ENCODE measurements at regions not wholly inside any gene's neighbourhood (a gene's known extent, or its start where the extent isn't known, plus 50 kb on each side); places are given as distances from the start of the nearest gene placed in this dataset.

DNA sequence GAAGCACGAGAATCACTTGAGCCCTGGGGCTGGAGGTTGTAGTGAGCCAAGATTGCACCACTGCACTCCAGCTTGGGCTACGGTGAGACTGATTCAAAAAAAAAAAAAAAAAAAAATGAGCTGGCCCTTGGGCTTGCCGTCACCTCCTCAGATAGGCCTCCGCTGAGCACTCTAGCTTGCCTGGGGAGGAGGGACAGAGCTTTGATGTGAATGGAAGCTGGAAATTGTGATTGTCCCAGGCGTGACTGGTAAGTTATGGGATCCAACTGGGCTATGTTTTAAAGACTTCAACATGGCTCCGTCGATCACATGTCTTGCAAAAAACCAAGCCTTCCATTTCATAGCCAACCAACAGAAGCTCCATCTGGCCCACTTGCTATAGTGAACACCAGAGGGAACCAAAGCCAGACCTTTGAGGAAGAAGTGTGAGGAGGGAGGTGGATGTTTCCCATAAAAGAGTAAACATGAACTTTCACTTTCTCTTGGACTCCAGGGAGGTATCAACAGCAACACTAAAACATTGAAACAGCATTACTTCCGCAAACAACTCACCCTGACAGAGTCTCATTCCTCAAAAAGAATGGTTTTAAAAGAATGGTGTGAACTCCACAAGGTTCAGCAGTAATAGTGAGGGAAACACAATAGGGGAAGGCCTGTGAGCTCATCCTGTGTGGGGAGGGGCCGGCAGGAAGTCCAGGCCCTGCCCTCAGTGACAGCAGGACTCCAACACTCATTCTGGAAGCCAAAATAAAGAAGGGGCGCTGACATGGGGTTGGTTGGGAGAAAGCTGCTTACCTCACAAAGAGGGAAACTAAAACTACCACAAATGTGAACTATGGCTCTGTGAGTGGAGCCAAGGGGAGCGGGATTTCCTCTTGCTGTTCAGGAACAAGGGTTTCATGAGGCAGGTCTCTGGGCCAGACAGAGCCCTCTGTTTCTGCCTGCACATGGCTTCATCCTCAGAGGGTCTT, 59.2 kb upstream of the IL12A start:
- Histone ChIP-seq H4K20me1 (replicated peaks; ENCODE audit: insufficient read depth) (no peaks in the 10 kb centered on the region), H3K4me1 (ENCODE audit: insufficient read depth) (no peaks in the 10 kb centered on the region), H3K36me3 (ENCODE audit: insufficient read depth) (no peaks in the 10 kb centered on the region), H3F3A (replicated peaks; ENCODE audit: low read depth) (no peaks in the 10 kb centered on the region), H3K27me3 (ENCODE audit: insufficient read depth) (no peaks in the 10 kb centered on the region), H3K4me2 (no peak overlapping the region), H3K27ac (ENCODE audit: low read depth) (no peak overlapping the region), H3K4me3 (no peak overlapping the region), H2AFZ (peak overlapping the region; percentile 66; the same call in 1 of the 2 replicates), H3K79me2 (replicated peaks; ENCODE audit: insufficient read depth) (no peaks in the 10 kb centered on the region), H3K9me2 (ENCODE audit: insufficient read depth) (0 out of 2 replicates have a peak, but pooled peaks cover 8% of the 10 kb centered on the region)
- DNase-seq (ENCODE audit: low spot score): peak; percentile 7
- Mint-ChIP-seq H3K9me3 (peaks cover 24% of the 10 kb centered on the region), H3K4me1 (no peaks in the 10 kb centered on the region; the same call in 2 of the 3 replicates), H3K4me3 (no peak overlapping the region), H3K36me3 (ENCODE audit: low read depth) (peaks cover 14% of the 10 kb centered on the region), H3K27ac (no peak overlapping the region), H3K27me3 (ENCODE audit: insufficient read depth, low read depth, poor library complexity) (peaks cover 3% of the 10 kb centered on the region)
- peak; percentile 45; the same call in 2 of the 3 replicates for ATAC-seq
- TF ChIP-seq, protein P1, sequence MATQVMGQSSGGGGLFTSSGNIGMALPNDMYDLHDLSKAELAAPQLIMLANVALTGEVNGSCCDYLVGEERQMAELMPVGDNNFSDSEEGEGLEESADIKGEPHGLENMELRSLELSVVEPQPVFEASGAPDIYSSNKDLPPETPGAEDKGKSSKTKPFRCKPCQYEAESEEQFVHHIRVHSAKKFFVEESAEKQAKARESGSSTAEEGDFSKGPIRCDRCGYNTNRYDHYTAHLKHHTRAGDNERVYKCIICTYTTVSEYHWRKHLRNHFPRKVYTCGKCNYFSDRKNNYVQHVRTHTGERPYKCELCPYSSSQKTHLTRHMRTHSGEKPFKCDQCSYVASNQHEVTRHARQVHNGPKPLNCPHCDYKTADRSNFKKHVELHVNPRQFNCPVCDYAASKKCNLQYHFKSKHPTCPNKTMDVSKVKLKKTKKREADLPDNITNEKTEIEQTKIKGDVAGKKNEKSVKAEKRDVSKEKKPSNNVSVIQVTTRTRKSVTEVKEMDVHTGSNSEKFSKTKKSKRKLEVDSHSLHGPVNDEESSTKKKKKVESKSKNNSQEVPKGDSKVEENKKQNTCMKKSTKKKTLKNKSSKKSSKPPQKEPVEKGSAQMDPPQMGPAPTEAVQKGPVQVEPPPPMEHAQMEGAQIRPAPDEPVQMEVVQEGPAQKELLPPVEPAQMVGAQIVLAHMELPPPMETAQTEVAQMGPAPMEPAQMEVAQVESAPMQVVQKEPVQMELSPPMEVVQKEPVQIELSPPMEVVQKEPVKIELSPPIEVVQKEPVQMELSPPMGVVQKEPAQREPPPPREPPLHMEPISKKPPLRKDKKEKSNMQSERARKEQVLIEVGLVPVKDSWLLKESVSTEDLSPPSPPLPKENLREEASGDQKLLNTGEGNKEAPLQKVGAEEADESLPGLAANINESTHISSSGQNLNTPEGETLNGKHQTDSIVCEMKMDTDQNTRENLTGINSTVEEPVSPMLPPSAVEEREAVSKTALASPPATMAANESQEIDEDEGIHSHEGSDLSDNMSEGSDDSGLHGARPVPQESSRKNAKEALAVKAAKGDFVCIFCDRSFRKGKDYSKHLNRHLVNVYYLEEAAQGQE (IDR thresholded peaks at IDR 0.05; ENCODE audit: unreplicated experiment): no peak
- no peak for TF ChIP-seq ZNF331 (CRISPR knock-in tag; IDR thresholded peaks at IDR 0.05; ENCODE audit: low read depth)
- TF ChIP-seq, protein P2, sequence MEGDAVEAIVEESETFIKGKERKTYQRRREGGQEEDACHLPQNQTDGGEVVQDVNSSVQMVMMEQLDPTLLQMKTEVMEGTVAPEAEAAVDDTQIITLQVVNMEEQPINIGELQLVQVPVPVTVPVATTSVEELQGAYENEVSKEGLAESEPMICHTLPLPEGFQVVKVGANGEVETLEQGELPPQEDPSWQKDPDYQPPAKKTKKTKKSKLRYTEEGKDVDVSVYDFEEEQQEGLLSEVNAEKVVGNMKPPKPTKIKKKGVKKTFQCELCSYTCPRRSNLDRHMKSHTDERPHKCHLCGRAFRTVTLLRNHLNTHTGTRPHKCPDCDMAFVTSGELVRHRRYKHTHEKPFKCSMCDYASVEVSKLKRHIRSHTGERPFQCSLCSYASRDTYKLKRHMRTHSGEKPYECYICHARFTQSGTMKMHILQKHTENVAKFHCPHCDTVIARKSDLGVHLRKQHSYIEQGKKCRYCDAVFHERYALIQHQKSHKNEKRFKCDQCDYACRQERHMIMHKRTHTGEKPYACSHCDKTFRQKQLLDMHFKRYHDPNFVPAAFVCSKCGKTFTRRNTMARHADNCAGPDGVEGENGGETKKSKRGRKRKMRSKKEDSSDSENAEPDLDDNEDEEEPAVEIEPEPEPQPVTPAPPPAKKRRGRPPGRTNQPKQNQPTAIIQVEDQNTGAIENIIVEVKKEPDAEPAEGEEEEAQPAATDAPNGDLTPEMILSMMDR (conservative IDR thresholded peaks at IDR 0.05; ENCODE audit: low read depth in 2 of 2): peak; percentile 23 to 34; a peak in 3 of 4 replicates

GRCh38 chr3:159934216-159934615, 54.4 kb upstream of the IL12A start:
- peaks cover 21% of the 10 kb centered on the region for H3K36me3 Mint-ChIP-seq (ENCODE audit: low read depth)
- no peaks in the 10 kb centered on the region for H3K36me3 ChIP-seq (ENCODE audit: insufficient read depth)
- TF ChIP-seq CREB1 (CRISPR knock-in tag; IDR thresholded peaks at IDR 0.05; ENCODE audit: low read depth): no peak
- no peak for TF ChIP-seq NANOG (IDR thresholded peaks at IDR 0.05; ENCODE audit: borderline replicate concordance)
- TF ChIP-seq STAT1 (IDR thresholded peaks at IDR 0.05; ENCODE audit: unreplicated experiment): no peak
- TF ChIP-seq, protein P3, sequence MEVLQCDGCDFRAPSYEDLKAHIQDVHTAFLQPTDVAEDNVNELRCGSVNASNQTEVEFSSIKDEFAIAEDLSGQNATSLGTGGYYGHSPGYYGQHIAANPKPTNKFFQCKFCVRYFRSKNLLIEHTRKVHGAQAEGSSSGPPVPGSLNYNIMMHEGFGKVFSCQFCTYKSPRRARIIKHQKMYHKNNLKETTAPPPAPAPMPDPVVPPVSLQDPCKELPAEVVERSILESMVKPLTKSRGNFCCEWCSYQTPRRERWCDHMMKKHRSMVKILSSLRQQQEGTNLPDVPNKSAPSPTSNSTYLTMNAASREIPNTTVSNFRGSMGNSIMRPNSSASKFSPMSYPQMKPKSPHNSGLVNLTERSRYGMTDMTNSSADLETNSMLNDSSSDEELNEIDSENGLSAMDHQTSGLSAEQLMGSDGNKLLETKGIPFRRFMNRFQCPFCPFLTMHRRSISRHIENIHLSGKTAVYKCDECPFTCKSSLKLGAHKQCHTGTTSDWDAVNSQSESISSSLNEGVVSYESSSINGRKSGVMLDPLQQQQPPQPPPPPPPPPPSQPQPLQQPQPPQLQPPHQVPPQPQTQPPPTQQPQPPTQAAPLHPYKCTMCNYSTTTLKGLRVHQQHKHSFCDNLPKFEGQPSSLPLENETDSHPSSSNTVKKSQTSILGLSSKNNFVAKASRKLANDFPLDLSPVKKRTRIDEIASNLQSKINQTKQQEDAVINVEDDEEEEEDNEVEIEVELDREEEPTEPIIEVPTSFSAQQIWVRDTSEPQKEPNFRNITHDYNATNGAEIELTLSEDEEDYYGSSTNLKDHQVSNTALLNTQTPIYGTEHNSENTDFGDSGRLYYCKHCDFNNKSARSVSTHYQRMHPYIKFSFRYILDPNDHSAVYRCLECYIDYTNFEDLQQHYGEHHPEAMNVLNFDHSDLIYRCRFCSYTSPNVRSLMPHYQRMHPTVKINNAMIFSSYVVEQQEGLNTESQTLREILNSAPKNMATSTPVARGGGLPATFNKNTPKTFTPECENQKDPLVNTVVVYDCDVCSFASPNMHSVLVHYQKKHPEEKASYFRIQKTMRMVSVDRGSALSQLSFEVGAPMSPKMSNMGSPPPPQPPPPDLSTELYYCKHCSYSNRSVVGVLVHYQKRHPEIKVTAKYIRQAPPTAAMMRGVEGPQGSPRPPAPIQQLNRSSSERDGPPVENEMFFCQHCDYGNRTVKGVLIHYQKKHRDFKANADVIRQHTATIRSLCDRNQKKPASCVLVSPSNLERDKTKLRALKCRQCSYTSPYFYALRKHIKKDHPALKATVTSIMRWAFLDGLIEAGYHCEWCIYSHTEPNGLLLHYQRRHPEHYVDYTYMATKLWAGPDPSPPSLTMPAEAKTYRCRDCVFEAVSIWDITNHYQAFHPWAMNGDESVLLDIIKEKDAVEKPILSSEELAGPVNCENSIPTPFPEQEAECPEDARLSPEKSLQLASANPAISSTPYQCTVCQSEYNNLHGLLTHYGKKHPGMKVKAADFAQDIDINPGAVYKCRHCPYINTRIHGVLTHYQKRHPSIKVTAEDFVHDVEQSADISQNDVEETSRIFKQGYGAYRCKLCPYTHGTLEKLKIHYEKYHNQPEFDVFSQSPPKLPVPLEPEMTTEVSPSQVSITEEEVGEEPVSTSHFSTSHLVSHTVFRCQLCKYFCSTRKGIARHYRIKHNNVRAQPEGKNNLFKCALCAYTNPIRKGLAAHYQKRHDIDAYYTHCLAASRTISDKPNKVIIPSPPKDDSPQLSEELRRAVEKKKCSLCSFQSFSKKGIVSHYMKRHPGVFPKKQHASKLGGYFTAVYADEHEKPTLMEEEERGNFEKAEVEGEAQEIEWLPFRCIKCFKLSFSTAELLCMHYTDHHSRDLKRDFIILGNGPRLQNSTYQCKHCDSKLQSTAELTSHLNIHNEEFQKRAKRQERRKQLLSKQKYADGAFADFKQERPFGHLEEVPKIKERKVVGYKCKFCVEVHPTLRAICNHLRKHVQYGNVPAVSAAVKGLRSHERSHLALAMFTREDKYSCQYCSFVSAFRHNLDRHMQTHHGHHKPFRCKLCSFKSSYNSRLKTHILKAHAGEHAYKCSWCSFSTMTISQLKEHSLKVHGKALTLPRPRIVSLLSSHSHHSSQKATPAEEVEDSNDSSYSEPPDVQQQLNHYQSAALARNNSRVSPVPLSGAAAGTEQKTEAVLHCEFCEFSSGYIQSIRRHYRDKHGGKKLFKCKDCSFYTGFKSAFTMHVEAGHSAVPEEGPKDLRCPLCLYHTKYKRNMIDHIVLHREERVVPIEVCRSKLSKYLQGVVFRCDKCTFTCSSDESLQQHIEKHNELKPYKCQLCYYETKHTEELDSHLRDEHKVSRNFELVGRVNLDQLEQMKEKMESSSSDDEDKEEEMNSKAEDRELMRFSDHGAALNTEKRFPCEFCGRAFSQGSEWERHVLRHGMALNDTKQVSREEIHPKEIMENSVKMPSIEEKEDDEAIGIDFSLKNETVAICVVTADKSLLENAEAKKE (CRISPR knock-in tag; IDR thresholded peaks at IDR 0.05): no peak
- no peak for TF ChIP-seq EZH2 (IDR thresholded peaks at IDR 0.05; ENCODE audit: low read depth, unreplicated experiment)

More at GRCh38 chr3:159934216-159934615, 54.4 kb upstream of the IL12A start:
- Histone ChIP-seq H3K4me3 (no peak overlapping the region), H3K27ac (ENCODE audit: low read depth) (no peak overlapping the region), H3K9me2 (ENCODE audit: insufficient read depth) (peaks cover 3% of the 10 kb centered on the region; the same call in 1 of the 2 replicates), H2AFZ (no peak overlapping the region), H3K4me2 (no peak overlapping the region), H3K79me2 (replicated peaks; ENCODE audit: insufficient read depth) (no peaks in the 10 kb centered on the region), H3F3A (replicated peaks; ENCODE audit: low read depth) (no peaks in the 10 kb centered on the region), H4K20me1 (replicated peaks; ENCODE audit: insufficient read depth) (no peaks in the 10 kb centered on the region), H3K4me1 (ENCODE audit: insufficient read depth) (no peaks in the 10 kb centered on the region), H3K27me3 (ENCODE audit: insufficient read depth) (no peaks in the 10 kb centered on the region)
- Mint-ChIP-seq H3K4me3 (no peak overlapping the region), H3K27ac (no peak overlapping the region), H3K4me1 (no peaks in the 10 kb centered on the region; the same call in 2 of the 3 replicates), H3K9me3 (peaks cover 43% of the 10 kb centered on the region), H3K27me3 (ENCODE audit: insufficient read depth, low read depth, poor library complexity) (peaks cover 3% of the 10 kb centered on the region)
- ATAC-seq (no peak), DNase-seq (ENCODE audit: low spot score) (no peak)
